GM18511 (cell line): ENCODE measurements at regions not wholly inside any gene's neighbourhood (a gene's known extent, or its start where the extent isn't known, plus 50 kb on each side); places are given as distances from the start of the nearest gene placed in this dataset.

ENCODE experiments used
- ATAC-seq: cut with Tn5 transposase; IDR thresholded peaks from one replicate; pipeline ENCODE4 v1.9.1; 2021; ENCODE audit warnings: mild to moderate bottlenecking, moderate library complexity; ENCODE audit not compliant: unreplicated experiment

GRCh38 chr10:9759596-9759995 lies 1258.1 kb upstream of the CELF2 start:
- ATAC-seq: no peak

GRCh38 chr10:9762966-9763656 lies 1254.6 kb upstream of the CELF2 start:
- no peak for ATAC-seq

GRCh38 chr10:9766762-9767161 lies 1250.9 kb upstream of the CELF2 start:
- no peak for ATAC-seq

- ATAC-seq: no peak
These were observed 1236.0 kb upstream of the CELF2 start for GRCh38 chr10:9781666-9782065.

- no peak for ATAC-seq
These were observed 1231.6 kb upstream of the CELF2 start for GRCh38 chr10:9786101-9786500.

- ATAC-seq: no peak
These were observed 1231.1 kb upstream of the CELF2 start for GRCh38 chr10:9786576-9786975.

GRCh38 chr10:9789996-9790395 lies 1227.7 kb upstream of the CELF2 start:
- ATAC-seq: no peak

- no peak for ATAC-seq
These were observed 1225.5 kb upstream of the CELF2 start for GRCh38 chr10:9792181-9792580.

- ATAC-seq: no peak
These were observed 1221.1 kb upstream of the CELF2 start for GRCh38 chr10:9796564-9796963.

GRCh38 chr10:9800011-9800410 lies 1217.7 kb upstream of the CELF2 start:
- no peak for ATAC-seq

GRCh38 chr10:9800571-9800970 lies 1217.1 kb upstream of the CELF2 start:
- ATAC-seq: no peak

GRCh38 chr10:9807846-9808245 lies 1209.8 kb upstream of the CELF2 start:
- no peak for ATAC-seq

GRCh38 chr10:9811601-9812000 lies 1206.1 kb upstream of the CELF2 start:
- no peak for ATAC-seq

- no peak for ATAC-seq
These were observed 1203.3 kb upstream of the CELF2 start for GRCh38 chr10:9814285-9814864.

- no peak for ATAC-seq
These were observed 1197.7 kb upstream of the CELF2 start for GRCh38 chr10:9819756-9820494.

GRCh38 chr10:9823268-9823930 lies 1194.3 kb upstream of the CELF2 start:
- ATAC-seq: no peak

GRCh38 chr10:9824631-9825071 lies 1193.0 kb upstream of the CELF2 start:
- ATAC-seq: no peak

- ATAC-seq: no peak
These were observed 1192.1 kb upstream of the CELF2 start for GRCh38 chr10:9825491-9826018.

- no peak for ATAC-seq
These were observed 1189.6 kb upstream of the CELF2 start for GRCh38 chr10:9828110-9828509.

GRCh38 chr10:9833942-9834341 lies 1183.7 kb upstream of the CELF2 start:
- no peak for ATAC-seq

- ATAC-seq: no peak
These were observed 1183.2 kb upstream of the CELF2 start for GRCh38 chr10:9834434-9834833.
